OCI-LY7 (cell line): ENCODE measurements at regions not wholly inside any gene's neighbourhood (a gene's known extent, or its start where the extent isn't known, plus 50 kb on each side); places are given as distances from the start of the nearest gene placed in this dataset.

Experiments used
- EZH2phosphoT487 ChIP-seq: fragments of 200-600 bp; sonication (generic); IDR thresholded peaks from 2 replicates; pipeline ENCODE4 v1.6.1; 2018; ENCODE audit warnings: low read depth, borderline replicate concordance, mild to moderate bottlenecking, mixed run types, antibody characterized with exemption, low read length, moderate library complexity, mixed read lengths
- TF ChIP-seq, protein P1 (sequence below): fragments of 200-600 bp; sonication (generic); conservative IDR thresholded peaks from 2 replicates; pipeline ENCODE4 v1.5.1; 2014; ENCODE audit warnings: mild to moderate bottlenecking, antibody characterized with exemption, low read length, moderate library complexity, mixed read lengths

DNA sequence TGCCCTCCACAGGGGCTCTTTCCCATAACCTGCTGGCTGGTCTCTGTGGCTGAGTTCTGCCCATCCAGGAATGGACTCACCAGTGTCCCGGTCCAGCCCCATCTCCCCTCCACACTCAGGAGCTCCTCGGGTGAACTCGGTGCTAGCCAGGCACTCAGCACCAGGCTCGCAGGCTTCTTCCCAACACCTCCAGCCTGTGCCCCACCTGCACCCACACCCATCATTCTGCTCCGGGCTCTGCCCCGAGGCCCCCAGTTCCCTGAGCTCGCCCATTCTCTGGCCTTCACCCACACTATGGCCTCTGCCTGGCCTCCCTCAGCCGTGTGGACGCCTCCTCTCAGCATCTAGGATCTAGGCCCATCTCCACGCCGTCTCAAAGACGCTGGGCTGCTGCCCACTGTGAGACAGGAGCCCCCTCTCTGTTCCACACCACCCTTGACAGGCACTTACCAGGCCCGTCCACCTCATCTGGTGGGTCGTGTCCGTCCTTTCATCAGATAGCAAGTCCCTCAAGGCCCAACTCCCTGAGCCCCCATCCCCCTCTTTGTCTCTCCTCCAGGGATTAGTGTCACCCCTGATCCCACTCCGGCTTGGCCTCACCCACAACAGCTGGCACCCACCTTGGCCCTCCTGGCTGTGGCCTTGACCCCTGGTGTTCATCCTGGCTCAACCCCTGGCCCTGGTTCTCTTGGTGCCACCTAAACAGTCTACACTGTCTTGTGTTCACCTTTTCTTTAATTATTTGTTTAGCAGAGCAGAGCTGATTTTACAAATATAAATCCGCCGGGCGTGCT is 76.0 kb upstream of the FAM20C start:
- TF ChIP-seq, protein P1, sequence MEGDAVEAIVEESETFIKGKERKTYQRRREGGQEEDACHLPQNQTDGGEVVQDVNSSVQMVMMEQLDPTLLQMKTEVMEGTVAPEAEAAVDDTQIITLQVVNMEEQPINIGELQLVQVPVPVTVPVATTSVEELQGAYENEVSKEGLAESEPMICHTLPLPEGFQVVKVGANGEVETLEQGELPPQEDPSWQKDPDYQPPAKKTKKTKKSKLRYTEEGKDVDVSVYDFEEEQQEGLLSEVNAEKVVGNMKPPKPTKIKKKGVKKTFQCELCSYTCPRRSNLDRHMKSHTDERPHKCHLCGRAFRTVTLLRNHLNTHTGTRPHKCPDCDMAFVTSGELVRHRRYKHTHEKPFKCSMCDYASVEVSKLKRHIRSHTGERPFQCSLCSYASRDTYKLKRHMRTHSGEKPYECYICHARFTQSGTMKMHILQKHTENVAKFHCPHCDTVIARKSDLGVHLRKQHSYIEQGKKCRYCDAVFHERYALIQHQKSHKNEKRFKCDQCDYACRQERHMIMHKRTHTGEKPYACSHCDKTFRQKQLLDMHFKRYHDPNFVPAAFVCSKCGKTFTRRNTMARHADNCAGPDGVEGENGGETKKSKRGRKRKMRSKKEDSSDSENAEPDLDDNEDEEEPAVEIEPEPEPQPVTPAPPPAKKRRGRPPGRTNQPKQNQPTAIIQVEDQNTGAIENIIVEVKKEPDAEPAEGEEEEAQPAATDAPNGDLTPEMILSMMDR = no peak
- TF ChIP-seq EZH2phosphoT487 = no peak
